ENCODE measurements at regions not wholly inside any gene's neighbourhood (a gene's known extent, or its start where the extent isn't known, plus 50 kb on each side); places are given as distances from the start of the nearest gene placed in this dataset.
"Not testable (repeated sequence)": the region's sequence is repeated elsewhere in the genome, so short reads cannot be mapped to it uniquely, and the experiment has no call there.

DNA sequence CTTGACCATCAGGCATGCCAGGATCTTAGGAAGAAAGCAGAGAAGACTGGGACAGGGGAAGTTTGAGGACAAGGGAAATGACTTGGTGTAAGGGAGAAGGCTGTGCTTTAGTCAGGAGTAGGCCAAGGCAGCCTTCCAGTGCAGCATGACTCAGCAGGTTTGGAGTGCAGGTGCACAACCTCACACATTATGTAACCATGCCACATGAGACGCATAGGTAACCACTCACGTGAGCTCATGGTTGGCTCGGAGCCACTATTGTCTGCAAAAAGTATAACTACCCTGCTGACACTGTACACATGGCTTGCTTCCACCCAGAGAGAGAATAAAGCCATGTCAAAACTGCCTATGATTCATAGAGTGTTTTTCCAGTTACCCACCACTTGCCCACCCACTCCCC lies 715.9 kb downstream of the SMARCA1 start:
- Mint-ChIP-seq H3K27me3 (peaks cover 0 to 2% of the 10 kb centered on the region in 2 donors), H3K4me1 (ENCODE audit: low read depth in 2 of 2) (no peaks in the 10 kb centered on the region), H3K36me3 (no peaks in the 10 kb centered on the region), H3K9me3 (no peaks in the 10 kb centered on the region), H3K4me3 (no peak overlapping the region), H3K27ac (no peak overlapping the region)
- ATAC-seq: no peak
- DNase-seq (ENCODE audit: low spot score): no peak

DNA sequence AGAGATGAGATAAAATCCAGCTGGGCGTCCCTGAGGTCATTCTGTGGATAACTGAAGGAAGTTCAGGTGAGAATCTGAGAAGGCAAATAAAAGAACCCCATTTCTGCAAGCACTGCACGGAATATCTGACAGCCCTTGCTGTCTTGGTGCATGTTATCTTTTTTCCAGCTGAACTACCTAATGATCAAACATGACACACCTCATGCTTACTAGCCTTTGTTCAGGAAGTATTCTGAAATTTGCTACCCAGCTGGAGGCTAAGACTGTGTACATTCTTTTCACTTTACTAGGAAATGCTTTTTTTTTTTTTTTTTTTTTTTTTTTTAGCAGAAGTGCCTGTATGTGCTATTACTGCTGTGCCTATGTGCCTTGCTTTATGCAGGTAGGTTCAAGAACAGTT lies 718.1 kb downstream of the SMARCA1 start:
- H3K4me3 Mint-ChIP-seq: no peak overlapping the region
- H3K4me1 Mint-ChIP-seq (ENCODE audit: low read depth in 2 of 2): no peaks in the 10 kb centered on the region
- H3K9me3 Mint-ChIP-seq: no peaks in the 10 kb centered on the region
- peaks cover 0 to 6% of the 10 kb centered on the region in 2 donors for H3K27me3 Mint-ChIP-seq
- H3K27ac Mint-ChIP-seq: no peak overlapping the region
- no peak for ATAC-seq
- no peak for DNase-seq (ENCODE audit: low spot score)
- no peaks in the 10 kb centered on the region for H3K36me3 Mint-ChIP-seq

DNA sequence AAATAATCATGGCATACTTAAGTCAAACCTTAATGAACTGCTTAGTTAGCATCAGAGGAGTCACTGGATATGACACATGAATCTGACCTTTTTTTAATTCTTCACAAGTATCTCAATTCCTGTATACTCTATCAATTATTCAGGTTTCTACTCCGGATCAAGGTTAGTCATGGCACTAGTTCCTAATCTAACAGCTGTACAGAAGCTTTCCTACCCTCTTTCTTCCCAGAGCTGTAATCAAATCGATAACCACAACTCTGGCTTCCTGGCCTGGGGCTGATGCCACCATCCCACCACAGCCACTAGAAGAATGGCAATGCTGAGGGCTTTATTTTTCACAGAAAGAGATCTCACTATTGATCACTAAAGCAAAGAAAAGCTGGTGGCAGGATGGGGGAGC lies 718.5 kb downstream of the SMARCA1 start:
- H3K4me3 Mint-ChIP-seq: no peak overlapping the region
- ATAC-seq: no peak
- no peaks in the 10 kb centered on the region for H3K4me1 Mint-ChIP-seq (ENCODE audit: low read depth in 2 of 2)
- no peaks in the 10 kb centered on the region for H3K36me3 Mint-ChIP-seq
- DNase-seq (ENCODE audit: low spot score): no peak
- no peak overlapping the region for H3K27ac Mint-ChIP-seq
- H3K9me3 Mint-ChIP-seq: no peaks in the 10 kb centered on the region
- H3K27me3 Mint-ChIP-seq: peaks cover 0 to 6% of the 10 kb centered on the region in 2 donors

DNA sequence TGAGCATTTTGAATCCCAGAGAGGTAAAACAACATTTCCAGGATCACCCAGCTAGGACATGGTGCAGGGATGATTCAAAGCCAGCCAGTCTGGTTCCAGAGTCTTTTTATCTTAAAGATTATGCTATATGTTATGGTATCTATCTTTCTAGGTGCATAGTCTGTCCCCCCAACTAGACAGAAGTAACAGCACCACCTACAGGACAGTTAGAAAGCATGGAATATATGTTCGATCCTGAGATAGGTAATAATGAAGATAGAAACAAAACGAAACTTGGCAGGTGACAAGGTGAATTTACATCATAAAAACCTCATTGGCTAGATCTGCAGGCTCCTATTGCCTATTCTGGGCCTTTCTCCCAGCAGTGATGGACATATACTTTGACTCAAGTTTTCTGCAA lies 723.2 kb downstream of the SMARCA1 start:
- no peaks in the 10 kb centered on the region for H3K4me1 Mint-ChIP-seq (ENCODE audit: low read depth in 2 of 2)
- H3K27ac Mint-ChIP-seq: no peak overlapping the region
- ATAC-seq (no peak), DNase-seq (ENCODE audit: low spot score) (no peak)
- H3K9me3 Mint-ChIP-seq: no peaks in the 10 kb centered on the region
- H3K27me3 Mint-ChIP-seq: peaks cover 0 to 6% of the 10 kb centered on the region in 2 donors
- no peak overlapping the region for H3K4me3 Mint-ChIP-seq
- H3K36me3 Mint-ChIP-seq: no peaks in the 10 kb centered on the region

DNA sequence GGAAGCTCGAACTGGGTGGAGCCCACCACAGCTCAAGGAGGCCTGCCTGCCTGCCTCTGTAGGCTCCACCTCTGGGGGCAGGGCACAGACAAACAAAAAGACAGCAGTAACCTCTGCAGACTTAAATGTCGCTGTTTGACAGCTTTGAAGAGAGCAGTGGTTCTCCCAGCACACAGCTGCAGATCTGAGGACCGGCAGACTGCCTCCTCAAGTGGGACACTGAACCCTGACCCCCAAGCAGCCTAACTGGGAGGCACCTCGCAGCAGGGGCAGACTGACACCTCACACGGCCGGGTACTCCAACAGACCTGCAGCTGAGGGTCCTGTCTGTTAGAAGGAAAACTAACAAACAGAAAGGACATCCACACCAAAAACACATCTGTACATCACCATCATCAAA lies 730.9 kb upstream of the ACTRT1 start:
- H3K36me3 Mint-ChIP-seq; H3K27me3 Mint-ChIP-seq; H3K9me3 Mint-ChIP-seq; DNase-seq (ENCODE audit: low spot score); ATAC-seq; H3K27ac Mint-ChIP-seq; H3K4me3 Mint-ChIP-seq: not testable (repeated sequence)
- H3K4me1 Mint-ChIP-seq (ENCODE audit: low read depth in 2 of 2): peaks cover 5 to 13% of the 10 kb centered on the region in 2 donors

DNA sequence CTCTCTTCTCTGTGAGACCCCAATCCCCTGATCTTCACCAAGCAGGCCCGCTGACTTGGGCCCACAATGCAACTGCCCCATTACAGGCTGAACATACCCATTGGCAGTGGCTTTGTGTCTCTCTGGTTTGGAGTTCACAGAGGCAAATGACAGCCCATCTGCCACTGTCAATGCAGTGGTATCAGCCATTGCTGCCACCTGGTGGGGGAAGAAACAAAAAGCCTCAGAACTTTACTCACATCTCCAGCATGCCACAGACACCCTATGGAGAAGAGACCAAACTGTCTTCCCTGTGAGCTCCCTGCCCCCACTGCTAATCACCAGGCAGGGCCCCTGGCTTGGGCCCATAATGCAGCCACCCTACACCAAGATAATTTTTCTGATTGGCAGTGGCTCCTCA lies 729.3 kb upstream of the ACTRT1 start:
- H3K27me3 Mint-ChIP-seq: peaks cover 0 to 4% of the 10 kb centered on the region in 2 donors
- H3K4me3 Mint-ChIP-seq: no peak overlapping the region
- ATAC-seq: no peak
- H3K36me3 Mint-ChIP-seq: no peaks in the 10 kb centered on the region
- peaks cover 3% of the 10 kb centered on the region for H3K9me3 Mint-ChIP-seq
- H3K4me1 Mint-ChIP-seq (ENCODE audit: low read depth in 2 of 2): peaks cover 5 to 13% of the 10 kb centered on the region in 2 donors
- no peak for DNase-seq (ENCODE audit: low spot score)
- H3K27ac Mint-ChIP-seq: no peak overlapping the region

DNA sequence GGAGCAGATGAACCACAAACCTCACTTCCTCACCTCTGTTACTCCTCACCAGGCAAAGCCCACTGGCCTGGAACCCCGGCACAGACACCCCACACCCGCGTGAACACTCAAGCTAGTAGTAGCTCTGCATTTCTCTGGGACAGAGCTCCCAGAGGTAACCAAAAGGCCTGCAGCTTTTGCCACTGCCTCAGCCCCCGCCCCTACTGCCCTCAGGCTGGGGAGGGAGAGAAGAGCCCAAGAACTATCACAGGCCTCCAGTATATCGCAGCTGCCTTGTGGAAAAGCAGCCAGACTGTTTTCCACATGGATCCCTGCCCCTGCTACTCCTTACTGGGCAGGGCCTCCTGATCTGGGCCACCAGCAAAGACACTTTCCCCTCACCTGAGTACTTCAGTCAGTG lies 728.7 kb upstream of the ACTRT1 start:
- Mint-ChIP-seq H3K4me3 (no peak overlapping the region), H3K4me1 (ENCODE audit: low read depth in 2 of 2) (peaks cover 5 to 13% of the 10 kb centered on the region in 2 donors), H3K9me3 (peaks cover 3% of the 10 kb centered on the region), H3K27me3 (peaks cover 0 to 4% of the 10 kb centered on the region in 2 donors), H3K27ac (no peak overlapping the region), H3K36me3 (no peaks in the 10 kb centered on the region)
- ATAC-seq (no peak), DNase-seq (ENCODE audit: low spot score) (no peak)

DNA sequence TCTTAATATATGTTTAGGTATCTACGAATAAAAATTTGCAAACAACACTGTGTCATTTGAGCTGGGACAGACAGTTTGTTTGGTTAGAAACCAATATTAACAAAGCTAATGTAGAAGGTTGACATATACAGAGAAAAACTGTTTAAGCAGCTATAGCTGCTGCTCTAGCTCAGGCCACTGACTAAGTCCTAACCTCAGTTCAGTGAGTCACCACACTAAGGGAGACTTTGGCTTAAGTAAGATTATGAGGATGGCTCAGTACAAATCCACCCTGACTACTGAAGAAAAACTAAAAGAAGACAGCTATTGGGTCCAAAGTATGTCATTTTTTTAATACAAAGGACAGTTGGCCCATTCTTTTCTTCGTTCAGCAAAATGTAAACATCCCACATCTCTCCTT lies 717.3 kb upstream of the ACTRT1 start:
- no peak for DNase-seq (ENCODE audit: low spot score)
- no peak for ATAC-seq
- Mint-ChIP-seq H3K4me3 (no peak overlapping the region), H3K9me3 (no peaks in the 10 kb centered on the region), H3K36me3 (no peaks in the 10 kb centered on the region), H3K27ac (no peak overlapping the region), H3K4me1 (ENCODE audit: low read depth in 2 of 2) (no peaks in the 10 kb centered on the region), H3K27me3 (peaks cover 0 to 5% of the 10 kb centered on the region in 2 donors)

DNA sequence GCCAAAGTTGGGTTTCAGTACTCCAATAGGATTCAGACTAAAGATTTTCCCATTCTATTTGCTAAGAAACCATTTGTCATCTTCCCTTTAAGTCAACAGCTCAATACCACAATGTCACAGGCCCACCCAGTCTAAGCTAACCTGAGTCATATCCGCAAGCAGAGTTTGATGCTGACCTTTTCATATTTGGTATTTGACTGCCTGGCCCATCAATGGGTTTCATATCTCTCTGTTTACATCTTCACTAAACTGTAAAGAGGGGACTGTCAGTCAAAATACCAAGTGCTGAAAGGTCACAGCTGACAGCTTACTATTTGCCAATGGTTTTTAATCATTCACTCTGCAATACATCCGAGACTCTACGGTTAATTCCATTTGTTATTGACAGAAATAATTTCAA lies 707.5 kb upstream of the ACTRT1 start:
- H3K27ac Mint-ChIP-seq: no peak overlapping the region
- no peaks in the 10 kb centered on the region for H3K4me1 Mint-ChIP-seq (ENCODE audit: low read depth in 2 of 2)
- DNase-seq (ENCODE audit: low spot score): no peak
- no peak for ATAC-seq
- no peaks in the 10 kb centered on the region for H3K36me3 Mint-ChIP-seq
- H3K27me3 Mint-ChIP-seq: peaks cover 0 to 2% of the 10 kb centered on the region in 2 donors
- no peak overlapping the region for H3K4me3 Mint-ChIP-seq
- no peaks in the 10 kb centered on the region for H3K9me3 Mint-ChIP-seq

DNA sequence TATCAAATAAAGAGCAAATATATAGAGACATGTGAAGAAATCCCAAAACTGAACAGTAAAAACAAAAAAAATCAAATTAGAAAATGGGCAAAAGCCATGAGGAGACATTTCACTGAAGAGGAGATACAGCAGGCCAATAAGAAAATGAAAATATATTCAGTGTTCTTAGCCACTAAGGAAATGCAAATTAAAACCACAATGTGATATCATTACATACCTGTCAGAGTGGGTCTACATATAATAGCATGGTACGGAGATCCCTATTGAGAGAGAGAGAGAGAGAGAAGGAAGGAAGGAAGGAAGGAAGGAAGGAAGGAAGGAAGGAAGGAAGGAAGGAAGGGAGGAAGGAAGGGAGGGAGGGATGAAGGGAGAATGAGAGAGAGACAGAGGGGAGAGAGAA lies 707.0 kb upstream of the ACTRT1 start:
- Mint-ChIP-seq H3K27ac (no peak overlapping the region), H3K27me3 (peaks cover 0 to 2% of the 10 kb centered on the region in 2 donors), H3K9me3 (no peaks in the 10 kb centered on the region), H3K36me3 (no peaks in the 10 kb centered on the region), H3K4me3 (no peak overlapping the region), H3K4me1 (ENCODE audit: low read depth in 2 of 2) (no peaks in the 10 kb centered on the region)
- DNase-seq (ENCODE audit: low spot score): no peak
- no peak for ATAC-seq

DNA sequence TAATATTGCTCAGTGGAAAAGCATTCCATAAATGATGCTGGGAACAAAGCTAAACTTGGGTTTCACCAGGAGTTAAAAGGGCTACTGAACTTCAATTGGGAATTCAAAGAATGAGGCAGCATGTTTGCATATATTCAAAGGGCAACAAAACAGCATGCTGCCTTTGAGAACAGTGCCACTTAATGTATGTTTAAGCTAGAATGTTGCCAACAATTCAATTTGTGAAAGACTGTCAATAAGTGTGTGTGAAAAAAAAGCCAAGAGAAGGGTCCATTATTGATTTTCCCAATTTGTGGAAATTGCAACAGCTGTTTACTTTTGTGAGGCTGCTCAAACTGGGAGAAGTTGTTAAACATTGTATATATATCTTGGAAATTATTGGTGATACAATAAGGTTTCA lies 701.9 kb upstream of the ACTRT1 start:
- H3K36me3 Mint-ChIP-seq: no peaks in the 10 kb centered on the region
- H3K27me3 Mint-ChIP-seq: no peaks in the 10 kb centered on the region
- no peak overlapping the region for H3K4me3 Mint-ChIP-seq
- DNase-seq (ENCODE audit: low spot score) (no peak), ATAC-seq (no peak)
- H3K9me3 Mint-ChIP-seq: no peaks in the 10 kb centered on the region
- H3K4me1 Mint-ChIP-seq (ENCODE audit: low read depth in 2 of 2): no peaks in the 10 kb centered on the region
- H3K27ac Mint-ChIP-seq: no peak overlapping the region

DNA sequence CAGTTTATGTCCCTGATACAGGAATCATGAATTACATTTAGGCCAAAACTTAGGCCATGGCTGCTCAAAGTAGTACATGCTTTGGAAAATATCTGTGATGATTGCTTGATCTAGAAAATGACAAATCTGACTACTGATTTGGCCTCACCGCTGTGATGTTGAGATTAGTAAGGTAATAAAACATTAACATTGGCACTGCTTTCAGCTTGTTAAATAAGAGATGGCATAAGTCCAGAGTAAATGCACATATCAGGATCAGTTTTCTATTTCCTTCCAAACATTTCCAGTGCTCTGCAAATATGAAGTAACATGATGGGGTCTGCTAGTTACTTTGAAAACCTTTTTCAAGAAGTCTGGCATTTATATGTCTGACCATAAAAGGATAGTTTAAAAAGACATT lies 687.3 kb upstream of the ACTRT1 start:
- no peak for ATAC-seq
- Mint-ChIP-seq H3K9me3 (no peaks in the 10 kb centered on the region), H3K27me3 (no peaks in the 10 kb centered on the region), H3K4me1 (ENCODE audit: low read depth in 2 of 2) (no peaks in the 10 kb centered on the region), H3K36me3 (no peaks in the 10 kb centered on the region), H3K4me3 (no peak overlapping the region), H3K27ac (no peak overlapping the region)
- no peak for DNase-seq (ENCODE audit: low spot score)

DNA sequence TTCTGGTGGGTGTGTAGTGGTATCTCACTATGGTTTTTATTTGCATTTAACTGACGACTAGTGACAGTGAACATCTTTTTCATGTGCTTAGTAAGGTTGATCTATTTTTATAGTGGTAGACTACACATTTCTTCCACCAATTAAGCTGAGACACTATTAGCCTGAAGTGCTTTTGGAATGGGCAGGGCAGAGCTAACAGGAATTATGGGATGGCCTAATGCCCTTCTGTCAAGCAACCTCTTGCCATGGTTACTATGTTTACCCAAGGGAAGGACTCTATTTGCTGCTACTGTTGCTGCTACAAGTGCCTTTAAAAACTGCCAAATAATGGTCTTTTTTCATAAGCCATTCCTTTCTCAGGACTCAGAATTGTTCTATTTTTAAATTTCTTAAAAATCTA lies 676.7 kb upstream of the ACTRT1 start:
- H3K4me1 Mint-ChIP-seq (ENCODE audit: low read depth in 2 of 2): no peaks in the 10 kb centered on the region
- H3K36me3 Mint-ChIP-seq: no peaks in the 10 kb centered on the region
- DNase-seq (ENCODE audit: low spot score) (no peak), ATAC-seq (no peak)
- no peak overlapping the region for H3K4me3 Mint-ChIP-seq
- peaks cover 0 to 7% of the 10 kb centered on the region in 2 donors for H3K27me3 Mint-ChIP-seq
- peaks cover 2% of the 10 kb centered on the region for H3K9me3 Mint-ChIP-seq
- no peak overlapping the region for H3K27ac Mint-ChIP-seq

DNA sequence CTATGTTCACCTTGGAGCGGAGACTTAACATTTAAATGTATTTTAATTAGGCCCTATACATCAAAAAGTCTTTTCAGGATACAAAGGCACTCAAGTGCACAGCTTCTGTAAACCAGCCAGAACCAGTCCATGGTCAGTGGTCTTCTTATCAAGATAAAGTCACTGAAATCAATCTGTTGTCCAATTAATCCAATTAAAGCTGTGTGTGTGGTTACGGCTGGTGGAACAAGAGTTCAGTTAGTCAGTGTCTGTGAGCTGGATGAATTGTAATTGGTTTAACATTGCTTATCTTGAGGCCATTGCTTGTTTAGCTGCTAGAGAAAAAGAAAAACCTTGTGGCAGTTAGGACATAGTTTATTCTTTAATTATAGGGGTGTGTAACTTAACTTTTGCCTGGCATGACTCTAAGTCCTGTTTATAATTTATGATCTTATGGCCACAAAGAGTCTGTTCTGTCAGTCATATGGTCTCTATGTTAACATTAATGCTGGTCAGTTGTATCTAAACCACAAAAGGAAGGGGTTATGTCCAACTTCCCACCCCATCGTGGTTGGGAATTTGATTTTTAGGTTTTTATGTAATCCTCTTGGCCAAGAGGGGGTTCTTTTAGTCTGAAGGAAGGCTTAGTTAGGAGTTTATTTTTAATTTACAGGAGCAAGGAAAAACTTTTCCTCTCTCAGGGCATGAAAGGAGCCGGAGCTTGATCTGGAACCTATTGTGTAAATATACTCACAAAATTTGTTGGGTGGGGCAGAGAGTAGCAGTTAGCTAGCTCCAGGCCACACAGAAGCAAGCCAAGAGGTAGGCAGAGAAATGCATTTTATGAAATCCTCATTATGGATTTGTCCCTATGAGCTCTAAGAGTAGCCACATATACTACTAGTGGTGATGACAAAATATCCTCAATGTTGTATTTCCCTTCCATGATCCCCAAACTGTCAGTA lies 665.7 kb upstream of the ACTRT1 start:
- Mint-ChIP-seq H3K36me3 (no peaks in the 10 kb centered on the region), H3K4me1 (ENCODE audit: low read depth in 2 of 2) (no peaks in the 10 kb centered on the region)
- DNase-seq (ENCODE audit: low spot score): no peak

DNA sequence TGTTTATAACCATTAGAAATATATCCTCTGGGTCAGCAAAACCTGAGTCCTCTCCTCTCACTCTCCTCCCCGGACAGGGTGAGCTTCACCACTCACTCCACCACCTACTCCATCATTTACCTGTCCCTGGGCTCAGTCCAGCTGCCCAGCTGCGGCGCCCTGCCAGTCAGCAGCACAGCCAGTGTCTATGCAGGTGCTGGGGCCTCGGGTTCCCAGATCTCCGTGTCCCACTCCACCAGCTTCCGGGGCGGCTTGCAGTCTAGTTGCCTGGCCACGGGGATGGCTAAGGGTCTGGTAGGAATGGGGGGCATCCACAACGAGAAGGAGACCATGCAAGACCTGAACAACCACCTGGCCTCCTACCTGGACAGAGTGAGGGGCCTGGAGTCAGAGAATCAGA lies 662.2 kb upstream of the ACTRT1 start:
- no peak for DNase-seq (ENCODE audit: low spot score)
- no peak overlapping the region for H3K27ac Mint-ChIP-seq
- no peaks in the 10 kb centered on the region for H3K27me3 Mint-ChIP-seq
- H3K4me1 Mint-ChIP-seq (ENCODE audit: low read depth in 2 of 2): no peaks in the 10 kb centered on the region
- H3K4me3 Mint-ChIP-seq: no peak overlapping the region
- H3K9me3 Mint-ChIP-seq: no peaks in the 10 kb centered on the region
- no peaks in the 10 kb centered on the region for H3K36me3 Mint-ChIP-seq
- no peak for ATAC-seq

More for the DNA sequence above, 665.7 kb upstream of the ACTRT1 start:
- Mint-ChIP-seq H3K9me3 (no peaks in the 10 kb centered on the region), H3K27ac (no peak overlapping the region), H3K27me3 (no peaks in the 10 kb centered on the region), H3K4me3 (no peak overlapping the region)
- ATAC-seq: no peak

Data from natural killer cell treated with Interleukin-12 subunit alpha and Interleukin-12 subunit beta and Interleukin-15 and Interleukin-18, amount 100 ng/mL, for 72 hours (primary cell).